ENCODE measurements at regions not wholly inside any gene's neighbourhood (a gene's known extent, or its start where the extent isn't known, plus 50 kb on each side); places are given as distances from the start of the nearest gene placed in this dataset.

- Histone ChIP-seq H3K27ac (no peak overlapping the region), H3K36me3 (ENCODE audit: insufficient read depth, low read length) (no peaks in the 10 kb centered on the region), H3K9me3 (ENCODE audit: low read depth, low read length) (no peaks in the 10 kb centered on the region), H3K4me3 (no peak overlapping the region), H3K9ac (ENCODE audit: insufficient read length) (no peak overlapping the region)
- no peak for TF ChIP-seq POLR2AphosphoS5 (IDR thresholded peaks at IDR 0.05; ENCODE audit: borderline replicate concordance, low read depth, low read length)
- no peak for TF ChIP-seq FOXP2 (optimal IDR thresholded peaks at IDR 0.05; ENCODE audit: control extremely low read depth, extremely low read length, insufficient read depth)
- no peak for TF ChIP-seq EZH2 (IDR thresholded peaks at IDR 0.05)
- DNase-seq (ENCODE audit: low read depth, low spot score) = no peak
Measured at GRCh38 chr10:108779501-108779900, 1143.8 kb downstream of the XPNPEP1 start.

DNA sequence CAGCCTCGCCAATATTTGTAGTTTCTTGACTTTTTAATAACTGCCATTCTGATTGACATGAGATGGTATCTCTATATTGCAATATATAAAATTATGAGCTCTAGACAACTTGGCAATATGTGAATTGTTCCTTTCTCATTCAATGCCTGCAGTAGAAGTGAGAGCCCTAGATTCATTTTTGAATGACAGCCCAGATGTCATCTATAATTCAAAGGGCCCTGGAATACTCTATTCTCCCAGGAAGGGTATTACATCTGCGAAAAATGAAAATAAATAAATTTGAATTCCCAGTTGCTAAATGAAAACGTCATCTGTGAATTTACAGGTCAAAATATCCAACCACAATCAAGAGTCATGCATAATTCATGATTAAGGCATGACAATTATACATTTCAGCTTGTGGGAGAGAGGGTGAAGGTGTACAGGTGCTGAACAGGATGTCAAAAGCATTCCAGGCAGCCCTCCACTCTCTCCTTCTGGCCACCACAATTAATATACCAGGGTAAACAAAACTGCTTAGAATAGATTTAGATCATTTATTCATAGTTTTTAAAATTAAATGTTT, 1147.3 kb downstream of the XPNPEP1 start:
- no peaks in the 10 kb centered on the region for H3K9me3 ChIP-seq (ENCODE audit: low read depth, low read length)
- H3K27ac ChIP-seq = no peak overlapping the region

DNA sequence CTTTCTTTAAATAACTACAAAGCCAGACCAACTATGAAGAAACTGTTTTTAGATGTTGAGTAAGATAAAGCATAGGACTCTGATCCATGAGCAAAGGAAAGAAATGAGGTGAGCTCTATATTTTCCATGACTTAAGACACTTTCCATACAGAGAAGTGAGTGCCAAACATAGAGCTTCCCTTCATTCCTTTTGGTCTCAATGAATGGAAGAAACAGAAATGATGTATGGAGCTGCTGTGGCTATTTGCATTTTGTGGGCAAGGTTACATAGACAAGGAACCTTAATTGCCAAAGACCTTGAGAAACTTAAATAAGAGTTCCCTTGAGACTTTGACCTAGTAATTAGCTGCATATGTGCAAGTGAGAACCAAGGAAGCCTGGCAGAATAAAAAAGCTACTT, 1152.2 kb downstream of the XPNPEP1 start:
- H3K4me3 ChIP-seq = no peak overlapping the region
- no peaks in the 10 kb centered on the region for H3K36me3 ChIP-seq (ENCODE audit: insufficient read depth, low read length)
- DNase-seq (ENCODE audit: low read depth, low spot score) = no peak
- H3K9ac ChIP-seq (ENCODE audit: insufficient read length) = no peak overlapping the region
- H3K27ac ChIP-seq = no peak overlapping the region
- TF ChIP-seq POLR2AphosphoS5 (IDR thresholded peaks at IDR 0.05; ENCODE audit: borderline replicate concordance, low read depth, low read length) (no peak), EZH2 (IDR thresholded peaks at IDR 0.05) (no peak), FOXP2 (optimal IDR thresholded peaks at IDR 0.05; ENCODE audit: control extremely low read depth, extremely low read length, insufficient read depth) (no peak)
- no peaks in the 10 kb centered on the region for H3K9me3 ChIP-seq (ENCODE audit: low read depth, low read length)

More for the DNA sequence above, 1147.3 kb downstream of the XPNPEP1 start:
- Histone ChIP-seq H3K36me3 (ENCODE audit: insufficient read depth, low read length) (no peaks in the 10 kb centered on the region), H3K9ac (ENCODE audit: insufficient read length) (no peak overlapping the region), H3K4me3 (no peak overlapping the region)
- no peak for TF ChIP-seq POLR2AphosphoS5 (IDR thresholded peaks at IDR 0.05; ENCODE audit: borderline replicate concordance, low read depth, low read length)
- TF ChIP-seq FOXP2 (optimal IDR thresholded peaks at IDR 0.05; ENCODE audit: control extremely low read depth, extremely low read length, insufficient read depth) = no peak
- no peak for DNase-seq (ENCODE audit: low read depth, low spot score)

GRCh38 chr10:108765794-108766193, 1157.5 kb downstream of the XPNPEP1 start:
- Histone ChIP-seq H3K9ac (ENCODE audit: insufficient read length) (no peak overlapping the region), H3K27ac (peak overlapping the region; percentile 59; the same call in 1 of the 2 replicates), H3K4me3 (peak overlapping the region; percentile 46), H3K9me3 (ENCODE audit: low read depth, low read length) (no peaks in the 10 kb centered on the region), H3K36me3 (ENCODE audit: insufficient read depth, low read length) (no peaks in the 10 kb centered on the region)
- peak; percentile 35 for DNase-seq (ENCODE audit: low read depth, low spot score)
- TF ChIP-seq EZH2 (IDR thresholded peaks at IDR 0.05) (no peak), POLR2AphosphoS5 (IDR thresholded peaks at IDR 0.05; ENCODE audit: borderline replicate concordance, low read depth, low read length) (no peak), FOXP2 (optimal IDR thresholded peaks at IDR 0.05; ENCODE audit: control extremely low read depth, extremely low read length, insufficient read depth) (no peak)

- H3K27ac ChIP-seq = no peak overlapping the region
- H3K4me3 ChIP-seq = no peak overlapping the region
- TF ChIP-seq FOXP2 (optimal IDR thresholded peaks at IDR 0.05; ENCODE audit: control extremely low read depth, extremely low read length, insufficient read depth) = no peak
- TF ChIP-seq POLR2AphosphoS5 (IDR thresholded peaks at IDR 0.05; ENCODE audit: borderline replicate concordance, low read depth, low read length) = no peak
- no peak for TF ChIP-seq EZH2 (IDR thresholded peaks at IDR 0.05)
- H3K9me3 ChIP-seq (ENCODE audit: low read depth, low read length) = no peaks in the 10 kb centered on the region
- no peaks in the 10 kb centered on the region for H3K36me3 ChIP-seq (ENCODE audit: insufficient read depth, low read length)
- no peak for DNase-seq (ENCODE audit: low read depth, low spot score)
- no peak overlapping the region for H3K9ac ChIP-seq (ENCODE audit: insufficient read length)
Measured at GRCh38 chr10:108757946-108758345, 1165.4 kb downstream of the XPNPEP1 start.

DNA sequence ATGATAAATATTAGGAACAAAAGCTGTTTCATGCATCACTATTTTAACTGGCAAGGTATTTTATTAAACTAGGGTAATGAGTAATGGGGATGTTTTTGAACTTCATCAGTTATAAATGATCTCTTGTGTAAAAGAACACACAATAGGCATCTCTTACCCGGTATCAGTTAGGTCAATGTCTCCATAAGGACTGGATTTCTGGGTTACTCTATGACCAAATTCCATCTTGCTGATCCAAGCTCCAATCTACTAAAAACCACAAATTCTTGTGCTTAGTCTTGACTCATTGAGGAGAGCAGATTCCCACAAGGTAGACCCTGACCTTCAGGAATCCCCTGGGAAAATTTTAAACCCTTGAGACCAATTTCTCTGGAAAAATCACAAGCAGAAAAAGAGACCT, 1167.7 kb downstream of the XPNPEP1 start:
- Histone ChIP-seq H3K9ac (ENCODE audit: insufficient read length) (no peak overlapping the region), H3K4me3 (no peak overlapping the region), H3K36me3 (ENCODE audit: insufficient read depth, low read length) (no peaks in the 10 kb centered on the region), H3K27ac (no peak overlapping the region), H3K9me3 (ENCODE audit: low read depth, low read length) (no peaks in the 10 kb centered on the region)
- no peak for DNase-seq (ENCODE audit: low read depth, low spot score)
- no peak for TF ChIP-seq EZH2 (IDR thresholded peaks at IDR 0.05)
- no peak for TF ChIP-seq POLR2AphosphoS5 (IDR thresholded peaks at IDR 0.05; ENCODE audit: borderline replicate concordance, low read depth, low read length)
- TF ChIP-seq FOXP2 (optimal IDR thresholded peaks at IDR 0.05; ENCODE audit: control extremely low read depth, extremely low read length, insufficient read depth) = no peak

- Histone ChIP-seq H3K4me3 (no peak overlapping the region), H3K9ac (ENCODE audit: insufficient read length) (no peak overlapping the region)
- TF ChIP-seq FOXP2 (optimal IDR thresholded peaks at IDR 0.05; ENCODE audit: control extremely low read depth, extremely low read length, insufficient read depth) (no peak), EZH2 (IDR thresholded peaks at IDR 0.05) (no peak), POLR2AphosphoS5 (IDR thresholded peaks at IDR 0.05; ENCODE audit: borderline replicate concordance, low read depth, low read length) (no peak)
Measured at GRCh38 chr10:108753326-108753725, 1170.0 kb downstream of the XPNPEP1 start.

DNA sequence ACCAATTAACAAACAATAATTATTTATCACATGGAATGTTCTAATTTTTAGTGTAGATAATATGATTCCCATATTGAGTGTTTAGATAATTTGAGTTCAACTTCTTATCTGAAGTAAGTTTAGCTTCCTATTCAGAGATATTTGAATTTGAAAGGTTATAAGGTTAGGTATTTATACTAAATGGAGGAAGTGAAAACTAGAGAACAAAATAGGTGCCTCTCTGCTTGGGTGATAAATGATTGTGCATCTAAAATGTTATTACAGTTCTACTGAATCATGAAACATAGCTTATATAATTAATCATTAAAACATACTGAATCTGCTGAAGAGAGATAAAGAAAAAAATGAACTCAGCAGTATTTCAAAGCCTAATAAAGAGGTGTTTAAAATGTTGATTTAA, 1174.3 kb downstream of the XPNPEP1 start:
- Histone ChIP-seq H3K4me3 (no peak overlapping the region), H3K9ac (ENCODE audit: insufficient read length) (no peak overlapping the region), H3K27ac (no peak overlapping the region), H3K9me3 (ENCODE audit: low read depth, low read length) (no peaks in the 10 kb centered on the region), H3K36me3 (ENCODE audit: insufficient read depth, low read length) (no peaks in the 10 kb centered on the region)
- no peak for DNase-seq (ENCODE audit: low read depth, low spot score)
- TF ChIP-seq POLR2AphosphoS5 (IDR thresholded peaks at IDR 0.05; ENCODE audit: borderline replicate concordance, low read depth, low read length) (no peak), EZH2 (IDR thresholded peaks at IDR 0.05) (no peak), FOXP2 (optimal IDR thresholded peaks at IDR 0.05; ENCODE audit: control extremely low read depth, extremely low read length, insufficient read depth) (no peak)

More at GRCh38 chr10:108753326-108753725, 1170.0 kb downstream of the XPNPEP1 start:
- Histone ChIP-seq H3K36me3 (ENCODE audit: insufficient read depth, low read length) (no peaks in the 10 kb centered on the region), H3K9me3 (ENCODE audit: low read depth, low read length) (no peaks in the 10 kb centered on the region), H3K27ac (no peak overlapping the region)
- DNase-seq (ENCODE audit: low read depth, low spot score) = no peak

DNA sequence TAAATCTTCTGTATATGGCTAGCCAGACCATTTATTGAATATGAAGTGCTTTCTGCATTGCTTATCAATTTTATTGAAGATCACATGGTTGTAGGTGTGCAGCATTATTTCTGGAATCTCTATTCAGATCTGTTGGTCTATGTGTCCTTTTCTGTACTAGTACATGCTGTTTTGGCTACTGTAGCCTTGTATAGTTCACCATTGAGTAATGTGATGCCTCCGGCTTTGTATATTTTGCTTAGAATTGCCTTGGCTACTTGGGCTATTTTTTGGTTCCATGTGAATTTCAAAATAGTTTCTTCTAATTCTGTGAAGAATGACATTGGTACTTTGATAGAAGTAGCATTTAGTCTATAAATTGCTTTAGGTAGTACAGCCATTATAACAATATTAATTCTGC, 1187.2 kb downstream of the XPNPEP1 start:
- TF ChIP-seq EZH2 (IDR thresholded peaks at IDR 0.05) (no peak), POLR2AphosphoS5 (IDR thresholded peaks at IDR 0.05; ENCODE audit: borderline replicate concordance, low read depth, low read length) (no peak), FOXP2 (optimal IDR thresholded peaks at IDR 0.05; ENCODE audit: control extremely low read depth, extremely low read length, insufficient read depth) (no peak)
- Histone ChIP-seq H3K4me3 (no peak overlapping the region), H3K9me3 (ENCODE audit: low read depth, low read length) (no peaks in the 10 kb centered on the region), H3K9ac (ENCODE audit: insufficient read length) (no peak overlapping the region), H3K36me3 (ENCODE audit: insufficient read depth, low read length) (no peaks in the 10 kb centered on the region), H3K27ac (no peak overlapping the region)
- DNase-seq (ENCODE audit: low read depth, low spot score) = no peak

All from SK-N-MC (cell line).